Trophoblast cell (in vitro differentiated cells and primary cell): ENCODE measurements at regions not wholly inside any gene's neighbourhood (a gene's known extent, or its start where the extent isn't known, plus 50 kb on each side); places are given as distances from the start of the nearest gene placed in this dataset.

Source experiments
- DNase-seq, 2 donors: peaks; one replicate each; pipeline ENCODE4 v3.0.0-alpha.2; 2016
- H2AFZ ChIP-seq: 2 replicates; pipeline ENCODE4 v1.6.1; 2013; ENCODE audit warnings: low read length, moderate library complexity, mild to moderate bottlenecking; ENCODE audit not compliant: insufficient read depth, poor library complexity
- H2AK5ac ChIP-seq: 2 replicates; pipeline ENCODE4 v1.6.1; 2013; ENCODE audit warnings: mild to moderate bottlenecking, low read length
- H2BK120ac ChIP-seq: 2 replicates; pipeline ENCODE4 v1.6.1; 2013; ENCODE audit warnings: low read length, mild to moderate bottlenecking, moderate library complexity; ENCODE audit not compliant: insufficient read depth, poor library complexity
- H2BK12ac ChIP-seq: 2 replicates; pipeline ENCODE4 v1.6.1; 2013; ENCODE audit warnings: mild to moderate bottlenecking, low read length, moderate library complexity
- H2BK5ac ChIP-seq: 2 replicates; pipeline ENCODE4 v1.6.1; 2013; ENCODE audit warnings: low read length, low read depth, moderate library complexity, mild to moderate bottlenecking; ENCODE audit not compliant: poor library complexity
- H3K14ac ChIP-seq: 2 replicates; pipeline ENCODE4 v1.6.1; 2013; ENCODE audit warnings: mild to moderate bottlenecking, low read length
- H3K18ac ChIP-seq: 2 replicates; pipeline ENCODE4 v1.6.1; 2013; ENCODE audit warnings: mild to moderate bottlenecking, low read length
- H3K23ac ChIP-seq: 2 replicates; pipeline ENCODE4 v1.6.1; 2013; ENCODE audit warnings: low read length
- H3K27ac ChIP-seq: 2 replicates; pipeline ENCODE4 v1.5.1; 2013; ENCODE audit warnings: low read depth, mild to moderate bottlenecking, inconsistent platforms, low read length, moderate library complexity
- H3K27me3 ChIP-seq: 2 replicates; pipeline ENCODE4 v1.6.1; 2013; ENCODE audit warnings: inconsistent platforms, mild to moderate bottlenecking, low read length, moderate library complexity; ENCODE audit not compliant: insufficient read depth
- H3K36me3 ChIP-seq, 2 experiments: 1 replicate in 1 of 2; 2 replicates in 1 of 2; pipeline ENCODE4 v1.6.1; 2013; ENCODE audit warnings: low read length in 2 of 2, mild to moderate bottlenecking in 2 of 2, moderate library complexity in 1 of 2; ENCODE audit not compliant: insufficient read depth in 2 of 2, control insufficient read depth in 1 of 2
- H3K4ac ChIP-seq: 2 replicates; pipeline ENCODE4 v1.6.1; 2013; ENCODE audit warnings: low read depth, mild to moderate bottlenecking, low read length, moderate library complexity
- H3K4me1 ChIP-seq, 2 experiments: 1 replicate in 1 of 2; 2 replicates in 1 of 2; pipeline ENCODE4 v1.6.1; 2013; ENCODE audit warnings: low read length in 2 of 2, mild to moderate bottlenecking in 2 of 2, moderate library complexity in 1 of 2; ENCODE audit not compliant: insufficient read depth in 2 of 2, control insufficient read depth in 1 of 2
- H3K4me2 ChIP-seq: 2 replicates; pipeline ENCODE4 v1.6.1; 2013; ENCODE audit warnings: inconsistent platforms, mild to moderate bottlenecking, low read length, moderate library complexity
- H3K4me3 ChIP-seq: 2 replicates; pipeline ENCODE4 v1.5.1; 2013; ENCODE audit warnings: mild to moderate bottlenecking, low read depth, low read length, inconsistent platforms
- H3K79me1 ChIP-seq: one replicate; pipeline ENCODE4 v1.6.1; 2013; ENCODE audit warnings: low read length
- H3K79me2 ChIP-seq: 2 replicates; pipeline ENCODE4 v1.6.1; 2013; ENCODE audit warnings: low read length, mild to moderate bottlenecking; ENCODE audit not compliant: control insufficient read depth, insufficient read depth, poor library complexity
- H3K9ac ChIP-seq: 2 replicates; pipeline ENCODE4 v1.6.1; 2013; ENCODE audit warnings: mild to moderate bottlenecking, low read length
- H3K9me3 ChIP-seq: 2 replicates; pipeline ENCODE4 v1.6.1; 2013; ENCODE audit warnings: low read depth, mild to moderate bottlenecking, control low read depth, inconsistent platforms, low read length; ENCODE audit not compliant: insufficient read depth
- H4K12ac ChIP-seq: 2 replicates; pipeline ENCODE4 v1.6.1; 2013; ENCODE audit warnings: low read depth, mild to moderate bottlenecking, low read length, moderate library complexity
- H4K8ac ChIP-seq: 2 replicates; pipeline ENCODE4 v1.6.1; 2013; ENCODE audit warnings: low read depth, mild to moderate bottlenecking, low read length, moderate library complexity
- H4K91ac ChIP-seq: one replicate; pipeline ENCODE4 v1.6.1; 2013; ENCODE audit warnings: low read depth, mild to moderate bottlenecking, low read length, moderate library complexity
- WGBS: extraction: QIAGEN DNeasy Blood & Tissue Kit; methylation state at CpG from one replicate; pipeline ENCODE4 v1.1.7; 2013; ENCODE audit warnings: missing lambda C conversion rate; ENCODE audit not compliant: insufficient read length, insufficient coverage; ENCODE audit errors: extremely low coverage; 5-methylcytosine and 5-hydroxymethylcytosine counted together

DNA sequence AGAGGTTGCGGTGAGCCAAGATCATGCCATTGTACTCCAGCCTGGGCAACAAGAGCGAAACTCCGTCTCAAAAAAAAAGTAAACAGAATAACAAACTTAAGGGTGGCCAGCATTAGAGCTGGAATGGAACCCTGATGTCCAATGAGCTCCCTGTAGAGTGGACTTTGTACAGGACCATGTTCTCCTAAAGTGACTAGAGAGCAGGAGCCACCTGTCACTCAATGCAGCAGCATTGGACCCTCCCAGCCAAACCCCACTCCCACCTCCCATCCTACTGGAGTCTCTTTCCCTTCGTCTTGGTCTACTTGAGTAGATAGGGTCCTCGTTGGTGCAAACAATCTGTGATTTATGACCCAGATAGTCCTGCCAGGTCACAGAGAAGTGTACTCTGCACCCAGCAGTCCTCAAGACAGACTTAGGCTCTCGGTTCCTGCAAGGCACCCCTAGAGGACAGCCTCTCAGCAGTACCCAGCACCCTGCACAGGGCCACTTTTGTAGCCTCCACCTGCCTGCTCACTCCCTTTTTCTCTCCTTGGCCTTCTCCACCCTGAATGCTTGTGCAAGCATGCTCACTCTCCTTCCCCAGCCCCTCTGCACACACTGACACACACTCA, 69.2 kb upstream of the ZNF281 start:
- Histone ChIP-seq H4K8ac (no peak overlapping the region), H3K4me2 (no peak overlapping the region), H3K4me3 (no peak overlapping the region), H3K23ac (no peak overlapping the region), H3K36me3 (no peaks in the 10 kb centered on the region), H2AFZ (no peak overlapping the region), H4K91ac (no peak overlapping the region), H2BK5ac (no peak overlapping the region), H3K9ac (no peak overlapping the region), H3K4ac (no peak overlapping the region), H3K4me1 (no peaks in the 10 kb centered on the region), H3K9me3 (no peaks in the 10 kb centered on the region), H3K18ac (no peak overlapping the region), H2BK120ac (no peak overlapping the region), H3K14ac (no peak overlapping the region), H3K79me2 (no peaks in the 10 kb centered on the region), H3K79me1 (no peaks in the 10 kb centered on the region), H2BK12ac (no peak overlapping the region), H3K27ac (no peak overlapping the region), H4K12ac (no peak overlapping the region), H3K27me3 (no peaks in the 10 kb centered on the region), H2AK5ac (no peak overlapping the region)
- DNase-seq, result no peak
- WGBS, result no CpG with 5 or more reads among the region's 6 CpGs

DNA sequence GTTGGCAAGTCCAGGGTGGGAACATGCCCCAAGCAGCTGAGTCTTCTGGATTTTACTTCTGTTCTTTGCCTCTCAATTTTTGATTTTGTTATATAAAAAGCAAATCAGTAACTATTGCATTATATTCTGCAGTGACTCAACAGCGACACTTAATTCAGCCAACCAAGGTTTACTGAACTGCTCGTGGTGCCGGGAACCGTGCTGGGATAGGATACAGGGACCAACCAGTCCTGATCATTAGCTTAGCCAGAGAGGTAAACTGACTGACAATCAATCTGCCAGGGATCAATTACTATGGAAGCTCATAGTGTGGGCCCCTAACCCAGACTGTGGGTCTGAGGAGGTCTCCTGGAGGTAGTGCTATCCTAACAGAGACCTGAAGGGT, 68.4 kb upstream of the ZNF281 start:
- H2BK5ac ChIP-seq, result no peak overlapping the region
- no peak overlapping the region for H3K4me3 ChIP-seq
- H2AFZ ChIP-seq, result no peak overlapping the region
- H3K23ac ChIP-seq, result no peak overlapping the region
- no peak overlapping the region for H4K8ac ChIP-seq
- H3K4me2 ChIP-seq, result no peak overlapping the region
- no peak overlapping the region for H2BK120ac ChIP-seq
- no peaks in the 10 kb centered on the region for H3K9me3 ChIP-seq
- no peaks in the 10 kb centered on the region for H3K36me3 ChIP-seq
- H3K18ac ChIP-seq, result no peak overlapping the region
- H3K79me1 ChIP-seq, result no peaks in the 10 kb centered on the region
- H3K9ac ChIP-seq, result no peak overlapping the region
- no peak overlapping the region for H4K12ac ChIP-seq
- no peak for DNase-seq
- H3K79me2 ChIP-seq, result no peaks in the 10 kb centered on the region
- no peak overlapping the region for H3K4ac ChIP-seq
- no peaks in the 10 kb centered on the region for H3K4me1 ChIP-seq
- no peak overlapping the region for H3K14ac ChIP-seq
- no peaks in the 10 kb centered on the region for H3K27me3 ChIP-seq
- H4K91ac ChIP-seq, result no peak overlapping the region
- no peak overlapping the region for H2AK5ac ChIP-seq
- no CpG with 5 or more reads among the region's 4 CpGs for WGBS
- no peak overlapping the region for H2BK12ac ChIP-seq
- H3K27ac ChIP-seq, result no peak overlapping the region

DNA sequence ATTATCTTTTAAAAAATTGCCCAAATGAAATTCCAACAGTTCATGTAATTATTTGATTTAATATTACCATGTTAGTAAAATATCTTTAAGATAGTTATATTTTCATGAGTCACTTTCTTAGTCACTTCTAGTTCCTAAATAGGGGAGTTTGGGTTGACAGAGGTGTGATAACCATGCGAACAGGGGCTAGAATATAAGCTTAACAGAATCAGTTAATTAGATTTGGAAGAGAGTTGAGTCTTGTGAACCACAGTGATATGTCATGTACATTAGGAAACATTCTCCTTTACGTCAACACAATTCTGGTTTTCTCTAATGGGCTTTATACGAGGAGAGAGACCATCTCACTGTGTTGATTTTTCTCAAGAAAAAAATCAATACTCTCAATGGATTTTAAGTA, 64.8 kb upstream of the ZNF281 start:
- Histone ChIP-seq H3K9me3 (no peaks in the 10 kb centered on the region), H3K4me2 (no peak overlapping the region), H4K12ac (no peak overlapping the region), H2BK12ac (no peak overlapping the region), H3K36me3 (no peaks in the 10 kb centered on the region), H3K27me3 (no peaks in the 10 kb centered on the region), H2BK120ac (no peak overlapping the region), H2AK5ac (no peak overlapping the region), H3K4ac (no peak overlapping the region), H3K4me1 (no peaks in the 10 kb centered on the region), H2BK5ac (no peak overlapping the region), H3K18ac (no peak overlapping the region), H3K23ac (no peak overlapping the region), H3K14ac (no peak overlapping the region), H3K4me3 (no peak overlapping the region), H3K79me1 (no peaks in the 10 kb centered on the region), H3K27ac (no peak overlapping the region), H2AFZ (no peak overlapping the region), H3K9ac (no peak overlapping the region), H3K79me2 (no peaks in the 10 kb centered on the region), H4K8ac (no peak overlapping the region), H4K91ac (no peak overlapping the region)
- no peak for DNase-seq
- WGBS, result no CpG with 5 or more reads among the region's 3 CpGs

DNA sequence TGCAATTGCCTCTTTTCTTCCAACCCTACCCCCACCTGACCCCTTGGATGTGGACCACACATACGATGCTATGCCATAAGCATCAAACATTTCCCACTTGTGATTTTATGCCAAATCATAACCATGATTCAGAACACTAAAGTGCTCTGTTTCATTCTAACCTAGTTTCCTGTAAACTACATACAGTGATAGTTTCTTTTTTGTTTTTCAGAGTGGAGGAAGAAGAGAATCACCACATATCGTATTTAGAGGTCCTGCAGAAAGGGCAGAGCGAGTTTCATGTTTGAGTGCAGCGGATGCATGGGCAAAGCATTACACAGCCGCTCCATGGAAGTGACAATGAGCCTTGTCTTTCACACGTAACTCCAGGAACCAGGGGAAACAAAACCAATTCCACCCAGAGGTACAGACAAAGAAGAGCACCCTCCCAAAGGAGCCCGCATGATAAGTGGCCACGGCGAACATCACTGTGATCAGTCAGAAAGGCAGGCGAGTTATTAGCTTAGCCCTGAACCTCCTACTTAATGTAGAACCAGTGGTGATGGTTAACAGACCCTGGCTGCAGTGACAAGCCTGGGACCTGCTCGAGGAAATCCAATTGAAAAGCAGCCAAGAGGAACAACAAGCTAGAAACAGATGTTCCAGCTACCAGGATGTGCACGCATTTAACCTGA, 64.0 kb upstream of the ZNF281 start:
- Histone ChIP-seq H3K27ac (no peak overlapping the region), H2BK12ac (no peak overlapping the region), H2BK120ac (no peak overlapping the region), H3K36me3 (no peaks in the 10 kb centered on the region), H3K79me1 (no peaks in the 10 kb centered on the region), H3K4ac (no peak overlapping the region), H3K23ac (no peak overlapping the region), H2AFZ (no peak overlapping the region), H4K12ac (no peak overlapping the region), H2BK5ac (no peak overlapping the region), H2AK5ac (no peak overlapping the region), H4K91ac (no peak overlapping the region), H3K14ac (no peak overlapping the region), H3K18ac (no peak overlapping the region), H3K79me2 (no peaks in the 10 kb centered on the region), H3K9me3 (no peaks in the 10 kb centered on the region), H3K4me3 (no peak overlapping the region), H3K4me1 (no peaks in the 10 kb centered on the region), H4K8ac (no peak overlapping the region), H3K27me3 (no peaks in the 10 kb centered on the region), H3K9ac (no peak overlapping the region), H3K4me2 (no peak overlapping the region)
- WGBS, result no CpG with 5 or more reads among the region's 12 CpGs
- DNase-seq, result no peak
